K562 (cell line): ENCODE measurements at regions not wholly inside any gene's neighbourhood (a gene's known extent, or its start where the extent isn't known, plus 50 kb on each side); places are given as distances from the start of the nearest gene placed in this dataset.

Experiments
- MXI1 ChIP-seq: IDR thresholded peaks from 2 replicates; pipeline ENCODE4 v1.6.1; 2011; ENCODE audit warnings: low read depth, mild to moderate bottlenecking, improper control_type of control experiment, low read length
- SREBF2 ChIP-seq: sonication (generic); formaldehyde crosslinking; IDR thresholded peaks from 2 replicates; pipeline ENCODE4 v1.4.0; 2020; ENCODE audit warnings: mild to moderate bottlenecking, missing genetic modification reagents
- TCF7L2 ChIP-seq: fragments of 150-350 bp; IDR thresholded peaks from 2 replicates; pipeline ENCODE4 v1.6.1; 2016; ENCODE audit warnings: low read depth, mild to moderate bottlenecking, low read length, moderate library complexity
- U2AF1 ChIP-seq: fragments of 200-400 bp; formaldehyde crosslinking; optimal IDR thresholded peaks from 2 replicates; pipeline ENCODE3; 2017; ENCODE audit warnings: mild to moderate bottlenecking, low read depth, low read length, moderate library complexity
- ZNF197 ChIP-seq: fragments of 200-800 bp; sonication (Bioruptor generic); IDR thresholded peaks from 2 replicates; pipeline ENCODE4 v1.6.1; 2016; ENCODE audit warnings: low read depth, missing genetic modification characterization, missing compliant biosample characterization
- TF ChIP-seq, protein P1 (sequence below): fragments of 250-450 bp; sonication (Bioruptor Pico); IDR thresholded peaks from 2 replicates; pipeline ENCODE4 v1.8.0; 2021; ENCODE audit warnings: mild to moderate bottlenecking, moderate library complexity

DNA sequence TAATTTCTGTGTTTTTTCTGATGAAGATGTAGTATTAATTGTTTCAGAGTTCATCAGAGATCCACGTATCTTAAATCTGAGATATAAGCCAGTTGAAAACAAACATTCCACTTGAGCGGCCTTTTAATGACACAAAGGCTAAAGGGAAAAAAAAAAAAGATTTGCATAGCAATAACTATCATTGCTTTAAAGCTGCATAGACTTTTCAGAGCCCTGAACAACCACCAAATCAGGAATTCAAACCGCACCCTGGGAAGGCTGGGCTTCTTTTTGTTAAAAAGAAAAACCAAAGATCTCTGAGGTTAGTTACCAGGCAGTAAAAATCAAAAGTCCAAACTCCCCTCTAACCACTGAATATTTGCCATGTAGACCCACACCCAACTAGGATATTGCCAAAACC is 206.0 kb downstream of the HHIP start:
- TF ChIP-seq U2AF1 (no peak), TCF7L2 (no peak), MXI1 (no peak), SREBF2 (CRISPR knock-in tag) (no peak), ZNF197 (CRISPR knock-in tag) (no peak)
- TF ChIP-seq, protein P1, sequence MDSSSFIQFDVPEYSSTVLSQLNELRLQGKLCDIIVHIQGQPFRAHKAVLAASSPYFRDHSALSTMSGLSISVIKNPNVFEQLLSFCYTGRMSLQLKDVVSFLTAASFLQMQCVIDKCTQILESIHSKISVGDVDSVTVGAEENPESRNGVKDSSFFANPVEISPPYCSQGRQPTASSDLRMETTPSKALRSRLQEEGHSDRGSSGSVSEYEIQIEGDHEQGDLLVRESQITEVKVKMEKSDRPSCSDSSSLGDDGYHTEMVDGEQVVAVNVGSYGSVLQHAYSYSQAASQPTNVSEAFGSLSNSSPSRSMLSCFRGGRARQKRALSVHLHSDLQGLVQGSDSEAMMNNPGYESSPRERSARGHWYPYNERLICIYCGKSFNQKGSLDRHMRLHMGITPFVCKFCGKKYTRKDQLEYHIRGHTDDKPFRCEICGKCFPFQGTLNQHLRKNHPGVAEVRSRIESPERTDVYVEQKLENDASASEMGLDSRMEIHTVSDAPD (CRISPR knock-in tag): no peak
